ENCODE measurements at regions not wholly inside any gene's neighbourhood (a gene's known extent, or its start where the extent isn't known, plus 50 kb on each side); places are given as distances from the start of the nearest gene placed in this dataset.
"Not testable (repeated sequence)": the region's sequence is repeated elsewhere in the genome, so short reads cannot be mapped to it uniquely, and the experiment has no call there.

DNA sequence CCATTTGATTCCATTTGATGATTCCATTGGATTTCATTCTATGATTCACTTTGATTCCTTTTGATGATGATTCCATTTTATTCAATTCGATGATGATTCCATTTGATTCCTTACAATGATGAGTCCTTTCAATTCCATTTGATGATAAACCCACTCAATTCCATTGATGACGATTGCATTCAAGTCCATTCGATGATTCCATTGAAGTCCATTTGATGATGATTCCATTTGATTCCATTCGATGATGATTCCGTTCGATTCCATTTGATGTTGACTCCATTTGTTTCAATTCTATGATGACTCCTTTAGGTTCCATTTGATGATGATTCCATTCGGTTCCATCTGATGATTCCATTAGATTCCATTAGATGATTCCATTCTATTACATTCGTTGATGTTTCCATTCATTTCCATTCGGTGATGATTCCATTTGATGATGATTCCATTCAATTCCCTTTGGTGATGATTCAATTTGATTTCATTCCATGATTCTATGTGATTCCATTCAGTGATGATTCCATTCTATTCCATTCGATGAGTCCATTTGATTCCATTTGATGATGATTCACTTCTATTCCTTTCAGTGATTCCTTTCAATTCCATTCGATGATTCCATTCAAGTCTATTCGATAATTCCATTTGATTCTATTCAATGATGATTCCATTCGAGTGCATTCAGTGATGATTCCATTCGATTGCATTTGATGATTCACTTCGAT is 1106.0 kb downstream of the RPIA start:
- Histone ChIP-seq H3K27me3 (ENCODE audit: control insufficient read depth, insufficient read depth, low read length) (no peaks in the 10 kb centered on the region), H3K36me3 (ENCODE audit: control insufficient read depth, insufficient read depth, low read length) (no peaks in the 10 kb centered on the region), H3K4me3 (ENCODE audit: low read depth, low read length) (peak overlapping the region; percentile 26; the same call in 1 of the 2 replicates), H3K27ac (ENCODE audit: low read depth, low read length) (no peak overlapping the region), H3K4me1 (ENCODE audit: control insufficient read depth, insufficient read depth, low read length) (no peaks in the 10 kb centered on the region), H3K9ac (ENCODE audit: low read depth, low read length) (no peak overlapping the region), H3K9me3 (ENCODE audit: control insufficient read depth, insufficient read depth, low read length) (peaks cover 98% of the 10 kb centered on the region)

DNA sequence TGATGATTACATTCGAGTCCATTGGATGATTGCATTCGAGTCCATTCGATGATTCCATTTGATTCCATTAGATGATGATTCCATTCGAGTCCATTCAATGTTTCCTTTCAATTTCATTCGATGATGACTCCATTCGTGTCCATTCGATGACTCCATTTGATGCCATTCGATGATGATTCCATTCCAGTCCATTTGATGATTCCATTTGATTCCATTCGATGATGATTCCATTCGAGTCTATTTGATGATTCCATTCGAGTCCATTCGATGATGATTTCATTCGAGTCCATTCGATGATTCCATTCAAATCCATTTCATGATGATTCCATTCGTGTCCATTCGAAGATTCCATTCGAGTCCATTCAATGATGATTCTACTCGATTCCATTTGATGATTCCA is 1109.7 kb downstream of the RPIA start:
- peaks cover 100% of the 10 kb centered on the region for H3K9me3 ChIP-seq (ENCODE audit: control insufficient read depth, insufficient read depth, low read length)
- not testable (repeated sequence) for H3K27me3 ChIP-seq (ENCODE audit: control insufficient read depth, insufficient read depth, low read length); H3K36me3 ChIP-seq (ENCODE audit: control insufficient read depth, insufficient read depth, low read length)

GRCh38 chr2:89806363-89806762 is 1114.9 kb downstream of the RPIA start:
- not testable (repeated sequence) for H3K27me3 ChIP-seq (ENCODE audit: control insufficient read depth, insufficient read depth, low read length); H3K27ac ChIP-seq (ENCODE audit: low read depth, low read length); H3K4me1 ChIP-seq (ENCODE audit: control insufficient read depth, insufficient read depth, low read length); H3K36me3 ChIP-seq (ENCODE audit: control insufficient read depth, insufficient read depth, low read length); H3K9ac ChIP-seq (ENCODE audit: low read depth, low read length)
- Histone ChIP-seq H3K4me3 (ENCODE audit: low read depth, low read length) (peak overlapping the region; percentile 18; the same call in 1 of the 2 replicates), H3K9me3 (ENCODE audit: control insufficient read depth, insufficient read depth, low read length) (peaks cover 70% of the 10 kb centered on the region)

More for the DNA sequence above, 1109.7 kb downstream of the RPIA start:
- not testable (repeated sequence) for H3K9ac ChIP-seq (ENCODE audit: low read depth, low read length); H3K4me1 ChIP-seq (ENCODE audit: control insufficient read depth, insufficient read depth, low read length); H3K27ac ChIP-seq (ENCODE audit: low read depth, low read length)
- H3K4me3 ChIP-seq (ENCODE audit: low read depth, low read length), result 0 out of 2 replicates have a peak overlapping the region, but pooled peaks have one; percentile 8

DNA sequence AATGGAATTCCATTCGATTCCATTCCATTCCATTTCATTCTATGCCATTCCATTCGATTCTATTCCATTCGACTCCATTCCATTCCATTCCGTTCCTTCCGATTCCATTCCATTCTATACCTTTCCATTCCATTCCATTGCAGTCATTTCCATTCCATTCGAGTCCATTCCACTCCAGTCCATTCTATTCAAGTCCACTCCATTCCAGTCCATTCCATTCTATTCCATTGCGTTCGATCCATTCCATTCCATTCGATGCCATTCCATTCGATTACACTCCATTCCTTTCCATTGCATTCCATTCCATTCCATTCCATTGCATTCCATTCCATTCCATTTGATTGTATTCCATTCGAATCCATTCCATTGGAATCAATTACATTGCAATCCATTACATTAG is 1119.8 kb downstream of the RPIA start:
- Histone ChIP-seq H3K4me1 (ENCODE audit: control insufficient read depth, insufficient read depth, low read length) (no peaks in the 10 kb centered on the region), H3K9ac (ENCODE audit: low read depth, low read length) (no peak overlapping the region), H3K27me3 (ENCODE audit: control insufficient read depth, insufficient read depth, low read length) (no peaks in the 10 kb centered on the region), H3K4me3 (ENCODE audit: low read depth, low read length) (no peak overlapping the region), H3K36me3 (ENCODE audit: control insufficient read depth, insufficient read depth, low read length) (no peaks in the 10 kb centered on the region), H3K27ac (ENCODE audit: low read depth, low read length) (no peak overlapping the region), H3K9me3 (ENCODE audit: control insufficient read depth, insufficient read depth, low read length) (peaks cover 21% of the 10 kb centered on the region)

GRCh38 chr2:89811910-89812309 is 1120.4 kb downstream of the RPIA start:
- H3K36me3 ChIP-seq (ENCODE audit: control insufficient read depth, insufficient read depth, low read length); H3K4me3 ChIP-seq (ENCODE audit: low read depth, low read length); H3K27ac ChIP-seq (ENCODE audit: low read depth, low read length); H3K9ac ChIP-seq (ENCODE audit: low read depth, low read length); H3K4me1 ChIP-seq (ENCODE audit: control insufficient read depth, insufficient read depth, low read length); H3K27me3 ChIP-seq (ENCODE audit: control insufficient read depth, insufficient read depth, low read length): not testable (repeated sequence)
- peaks cover 15% of the 10 kb centered on the region for H3K9me3 ChIP-seq (ENCODE audit: control insufficient read depth, insufficient read depth, low read length)

GRCh38 chr2:89814359-89814758 is 1122.9 kb downstream of the RPIA start:
- H3K9me3 ChIP-seq (ENCODE audit: control insufficient read depth, insufficient read depth, low read length); H3K9ac ChIP-seq (ENCODE audit: low read depth, low read length); H3K27ac ChIP-seq (ENCODE audit: low read depth, low read length); H3K36me3 ChIP-seq (ENCODE audit: control insufficient read depth, insufficient read depth, low read length); H3K4me1 ChIP-seq (ENCODE audit: control insufficient read depth, insufficient read depth, low read length); H3K27me3 ChIP-seq (ENCODE audit: control insufficient read depth, insufficient read depth, low read length): not testable (repeated sequence)
- H3K4me3 ChIP-seq (ENCODE audit: low read depth, low read length), result peak overlapping the region; percentile 2; the same call in 1 of the 2 replicates

DNA sequence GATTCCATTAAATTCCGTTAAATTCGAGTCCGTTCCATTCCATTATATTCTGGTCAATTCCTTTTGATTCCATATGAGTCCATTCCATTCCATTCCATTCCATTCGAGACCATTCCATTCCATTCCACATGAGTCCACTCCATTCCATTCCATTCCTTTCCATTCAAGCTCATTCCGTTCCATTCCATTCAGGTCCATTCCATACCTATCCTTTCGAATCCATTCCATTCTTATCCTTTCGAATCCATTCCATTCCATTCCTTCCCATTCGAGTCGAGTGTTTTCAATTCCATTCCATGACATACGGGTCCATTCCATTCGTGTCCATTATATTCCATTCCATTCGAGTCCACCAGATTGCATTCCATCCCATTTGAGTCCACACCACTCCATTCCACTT is 1127.4 kb downstream of the RPIA start:
- H3K36me3 ChIP-seq (ENCODE audit: control insufficient read depth, insufficient read depth, low read length), result no peaks in the 10 kb centered on the region
- H3K4me3 ChIP-seq (ENCODE audit: low read depth, low read length), result peak overlapping the region; percentile 2; the same call in 1 of the 2 replicates
- H3K9me3 ChIP-seq (ENCODE audit: control insufficient read depth, insufficient read depth, low read length), result no peaks in the 10 kb centered on the region; the same call in none of the 2 replicates

GRCh38 chr2:89819809-89820208 is 1128.3 kb downstream of the RPIA start:
- H3K27me3 ChIP-seq (ENCODE audit: control insufficient read depth, insufficient read depth, low read length), result no peaks in the 10 kb centered on the region
- no peaks in the 10 kb centered on the region; the same call in none of the 2 replicates for H3K9me3 ChIP-seq (ENCODE audit: control insufficient read depth, insufficient read depth, low read length)
- H3K9ac ChIP-seq (ENCODE audit: low read depth, low read length), result no peak overlapping the region
- H3K27ac ChIP-seq (ENCODE audit: low read depth, low read length), result no peak overlapping the region
- H3K36me3 ChIP-seq (ENCODE audit: control insufficient read depth, insufficient read depth, low read length), result no peaks in the 10 kb centered on the region
- H3K4me3 ChIP-seq (ENCODE audit: low read depth, low read length), result peak overlapping the region; percentile 4; the same call in 1 of the 2 replicates
- no peaks in the 10 kb centered on the region for H3K4me1 ChIP-seq (ENCODE audit: control insufficient read depth, insufficient read depth, low read length)

More for the DNA sequence above, 1127.4 kb downstream of the RPIA start:
- Histone ChIP-seq H3K9ac (ENCODE audit: low read depth, low read length) (no peak overlapping the region), H3K4me1 (ENCODE audit: control insufficient read depth, insufficient read depth, low read length) (no peaks in the 10 kb centered on the region), H3K27ac (ENCODE audit: low read depth, low read length) (no peak overlapping the region), H3K27me3 (ENCODE audit: control insufficient read depth, insufficient read depth, low read length) (no peaks in the 10 kb centered on the region)

- H3K4me3 ChIP-seq (ENCODE audit: low read depth, low read length), result peak overlapping the region; percentile 4; the same call in 1 of the 2 replicates
- no peaks in the 10 kb centered on the region for H3K36me3 ChIP-seq (ENCODE audit: control insufficient read depth, insufficient read depth, low read length)
- no peak overlapping the region for H3K27ac ChIP-seq (ENCODE audit: low read depth, low read length)
- no peaks in the 10 kb centered on the region for H3K27me3 ChIP-seq (ENCODE audit: control insufficient read depth, insufficient read depth, low read length)
- H3K9ac ChIP-seq (ENCODE audit: low read depth, low read length), result no peak overlapping the region
- H3K4me1 ChIP-seq (ENCODE audit: control insufficient read depth, insufficient read depth, low read length), result no peaks in the 10 kb centered on the region
- H3K9me3 ChIP-seq (ENCODE audit: control insufficient read depth, insufficient read depth, low read length), result no peaks in the 10 kb centered on the region; the same call in none of the 2 replicates
Observed at GRCh38 chr2:89820248-89820647, 1128.8 kb downstream of the RPIA start.

GRCh38 chr2:89821455-89821945 is 1130.0 kb downstream of the RPIA start:
- H3K27me3 ChIP-seq (ENCODE audit: control insufficient read depth, insufficient read depth, low read length), result no peaks in the 10 kb centered on the region
- H3K9ac ChIP-seq (ENCODE audit: low read depth, low read length), result no peak overlapping the region
- H3K36me3 ChIP-seq (ENCODE audit: control insufficient read depth, insufficient read depth, low read length), result no peaks in the 10 kb centered on the region
- no peaks in the 10 kb centered on the region for H3K4me1 ChIP-seq (ENCODE audit: control insufficient read depth, insufficient read depth, low read length)
- H3K27ac ChIP-seq (ENCODE audit: low read depth, low read length), result no peak overlapping the region
- H3K9me3 ChIP-seq (ENCODE audit: control insufficient read depth, insufficient read depth, low read length), result no peaks in the 10 kb centered on the region; the same call in 1 of the 2 replicates
- peak overlapping the region; percentile 1; the same call in 1 of the 2 replicates for H3K4me3 ChIP-seq (ENCODE audit: low read depth, low read length)

DNA sequence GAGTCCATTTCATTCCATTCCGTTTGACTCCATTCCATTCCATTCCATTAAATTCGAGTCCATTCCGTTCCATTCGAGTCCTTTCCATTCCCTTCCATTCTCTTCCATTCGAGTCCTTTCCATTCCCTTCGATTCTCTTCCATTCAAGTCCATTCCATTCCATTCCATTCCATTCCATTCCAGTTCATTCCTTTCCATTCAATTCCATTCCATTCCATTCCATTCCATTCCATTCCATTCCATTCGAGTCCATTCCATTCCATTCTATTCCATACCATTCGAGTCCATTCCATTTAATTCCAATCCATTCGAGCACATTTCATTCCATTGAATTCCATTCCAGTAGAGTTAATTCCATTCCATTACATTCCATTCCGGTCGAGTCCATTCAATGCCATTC is 1130.9 kb downstream of the RPIA start:
- not testable (repeated sequence) for H3K4me1 ChIP-seq (ENCODE audit: control insufficient read depth, insufficient read depth, low read length); H3K9ac ChIP-seq (ENCODE audit: low read depth, low read length); H3K27ac ChIP-seq (ENCODE audit: low read depth, low read length); H3K36me3 ChIP-seq (ENCODE audit: control insufficient read depth, insufficient read depth, low read length); H3K27me3 ChIP-seq (ENCODE audit: control insufficient read depth, insufficient read depth, low read length); H3K9me3 ChIP-seq (ENCODE audit: control insufficient read depth, insufficient read depth, low read length)
- peak overlapping the region; percentile 4; the same call in 1 of the 2 replicates for H3K4me3 ChIP-seq (ENCODE audit: low read depth, low read length)

Measured in HUES48 (cell line).